Astrocyte of the spinal cord (primary cell): ENCODE measurements at regions not wholly inside any gene's neighbourhood (a gene's known extent, or its start where the extent isn't known, plus 50 kb on each side); places are given as distances from the start of the nearest gene placed in this dataset.

ENCODE experiments used
- DNase-seq: peaks from one replicate; pipeline ENCODE4 v3.0.0; 2011; ENCODE audit warnings: low read depth, low spot score
- H3K4me3 ChIP-seq: 2 replicates; pipeline ENCODE4 v1.5.1; 2011; ENCODE audit warnings: low read depth, mild to moderate bottlenecking, low read length, moderate library complexity
- CTCF ChIP-seq: IDR thresholded peaks from 2 replicates; pipeline ENCODE4 v1.5.1; 2012; ENCODE audit warnings: low read depth, mild to moderate bottlenecking, low read length, inconsistent platforms
- in situ Hi-C: cut with HindIII; loops from 2 replicates; pipeline ENCODE4 v1.10.0; 2017; ENCODE audit warnings: low sequenced_read_pairs

DNA sequence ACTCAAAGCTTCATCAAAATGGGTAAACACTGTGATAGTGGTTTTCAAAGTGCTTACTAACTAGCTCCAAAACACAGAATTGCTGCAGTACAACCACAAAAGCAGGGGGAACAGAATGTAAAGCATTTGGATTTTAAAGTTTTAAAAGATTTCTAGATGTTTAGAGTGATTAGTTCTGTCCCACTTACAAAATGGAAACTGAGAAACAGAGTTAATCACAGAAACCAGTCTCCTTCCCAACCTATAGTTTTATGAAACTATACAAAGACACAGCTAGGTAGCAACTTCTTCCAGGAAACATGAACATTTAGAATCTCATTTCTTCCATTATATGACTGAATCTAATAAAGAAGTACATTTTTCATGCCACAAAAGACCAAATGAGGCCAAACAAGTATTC lies 73.8 kb upstream of the HNRNPA3 start:
- in situ Hi-C loops, result no loop called here
- no peak overlapping the region for H3K4me3 ChIP-seq
- TF ChIP-seq CTCF, result no peak
- DNase-seq, result no peak

DNA sequence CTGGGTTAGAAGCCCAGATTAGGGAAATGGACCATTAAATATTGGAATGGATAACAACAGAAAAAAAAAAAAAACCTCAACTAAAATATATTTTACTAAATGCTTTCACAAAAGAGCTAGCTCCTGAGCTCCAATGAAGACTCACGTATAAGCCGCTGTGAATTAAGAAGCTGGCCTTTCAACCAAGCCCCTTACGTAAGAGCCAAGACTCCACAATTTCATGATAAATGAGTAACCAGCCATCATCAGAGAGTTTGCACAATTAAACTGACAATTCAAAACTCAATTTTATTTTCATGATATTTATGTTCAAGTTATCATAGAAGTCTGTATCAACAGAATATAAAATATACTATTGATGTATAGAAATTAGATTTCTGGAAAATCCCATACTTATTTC lies 70.7 kb upstream of the HNRNPA3 start:
- in situ Hi-C loops, result no loop called here
- no peak for DNase-seq
- no peak for TF ChIP-seq CTCF
- no peak overlapping the region for H3K4me3 ChIP-seq

- peak; percentile 59 for DNase-seq
- in situ Hi-C loops, result no loop called here
- H3K4me3 ChIP-seq, result no peak overlapping the region
- no peak for TF ChIP-seq CTCF
Observed at GRCh38 chr2:177143444-177143843, 69.2 kb upstream of the HNRNPA3 start.

GRCh38 chr2:177147093-177147694 lies 65.4 kb upstream of the HNRNPA3 start:
- peak; percentile 74 for DNase-seq
- in situ Hi-C loops, result no loop called here
- no peak overlapping the region for H3K4me3 ChIP-seq
- peak; percentile 48 for TF ChIP-seq CTCF

DNA sequence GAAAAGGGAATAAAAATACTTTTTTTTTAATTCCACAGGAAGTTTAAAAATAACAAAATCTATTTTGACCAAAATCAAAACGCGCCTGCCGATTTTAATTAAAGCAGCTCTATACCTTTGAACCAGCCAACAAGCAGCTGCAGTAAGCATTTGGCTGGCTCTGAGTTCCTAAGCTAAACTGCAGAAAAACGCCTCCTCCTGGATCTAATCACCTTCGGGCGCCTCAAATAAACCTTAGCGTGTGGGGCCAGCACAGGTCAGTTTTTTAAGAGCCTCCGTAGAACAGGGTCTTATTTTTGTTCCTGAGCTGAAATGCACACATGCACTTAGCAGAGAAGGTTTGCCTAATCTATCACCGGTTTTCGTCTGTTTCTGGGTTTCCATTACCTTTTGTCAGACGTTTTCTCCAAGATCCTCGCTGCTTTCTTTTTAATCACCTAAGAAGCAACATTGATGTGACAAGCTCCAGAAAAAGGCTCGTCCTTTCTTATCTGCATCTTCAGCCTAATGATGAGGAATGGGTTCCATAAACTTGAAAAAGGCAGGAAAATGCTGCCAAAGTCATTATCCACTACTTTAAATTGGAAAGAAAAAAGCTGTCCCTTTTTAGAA lies 64.7 kb upstream of the HNRNPA3 start:
- in situ Hi-C loops, result no loop called here
- peak overlapping the region; percentile 8 for H3K4me3 ChIP-seq
- no peak for TF ChIP-seq CTCF
- DNase-seq, result no peak

GRCh38 chr2:177148477-177149154 lies 64.0 kb upstream of the HNRNPA3 start:
- peak; percentile 91 for TF ChIP-seq CTCF
- peak overlapping the region; percentile 35 for H3K4me3 ChIP-seq
- DNase-seq, result peak; percentile 73
- in situ Hi-C loops, result no loop called here
